Upper lobe of left lung (tissue), 4 donors: ENCODE measurements at regions not wholly inside any gene's neighbourhood (a gene's known extent, or its start where the extent isn't known, plus 50 kb on each side); places are given as distances from the start of the nearest gene placed in this dataset.

Source experiments
- POLR2AphosphoS5 ChIP-seq, 2 donors: sonication (generic); formaldehyde crosslinking; IDR thresholded peaks; one replicate each; pipeline ENCODE4 v1.5.1; 2017; ENCODE audit warnings: antibody characterized with exemption in 2 of 2
- TF ChIP-seq, protein P1 (sequence below), 6 experiments: fragments of 450-650 bp in 4 of 6; fragments of 200-600 bp in 2 of 6; sonication (generic) in 2 of 6; IDR thresholded peaks; one replicate each; pipeline ENCODE4 v1.5.1; 2016 to 2019; ENCODE audit warnings: antibody characterized with exemption in 6 of 6

DNA sequence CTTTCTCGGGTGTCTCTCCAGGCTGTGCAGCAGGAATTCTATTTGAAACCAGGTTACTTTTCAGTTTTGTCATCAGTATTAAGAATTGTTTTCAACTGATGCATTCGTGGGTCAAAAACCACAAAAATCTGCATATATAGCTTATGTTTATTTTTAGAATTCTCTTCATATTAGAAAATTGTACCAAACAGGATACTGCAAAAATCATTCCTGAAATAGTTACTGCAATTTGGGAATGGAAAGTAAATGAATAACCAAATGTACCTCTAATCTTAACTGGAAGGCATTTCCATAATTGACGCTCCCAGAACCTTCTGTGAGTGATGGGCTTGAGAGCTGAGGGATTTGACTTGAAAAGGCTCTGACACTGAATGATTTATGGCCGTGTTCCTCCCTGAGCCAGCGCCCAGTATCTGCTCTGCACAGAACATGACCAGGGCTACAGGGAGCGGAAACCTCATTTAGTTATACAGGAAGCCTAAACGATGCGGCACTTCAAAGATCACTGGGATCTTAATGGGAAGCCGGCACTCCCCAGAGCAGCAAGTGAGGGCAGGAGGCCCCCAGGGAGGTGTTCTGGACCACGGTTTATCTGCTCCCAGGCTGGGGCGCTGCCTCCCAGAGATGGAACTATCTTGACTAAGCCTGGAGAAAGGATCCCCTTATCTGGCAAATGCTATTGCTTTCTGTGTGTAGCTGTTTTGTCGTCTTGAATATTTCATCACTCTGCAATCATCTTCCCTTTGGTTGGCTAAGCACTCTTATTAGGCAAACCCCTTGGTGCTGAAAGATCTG is 446.0 kb downstream of the QKI start:
- TF ChIP-seq, protein P1, sequence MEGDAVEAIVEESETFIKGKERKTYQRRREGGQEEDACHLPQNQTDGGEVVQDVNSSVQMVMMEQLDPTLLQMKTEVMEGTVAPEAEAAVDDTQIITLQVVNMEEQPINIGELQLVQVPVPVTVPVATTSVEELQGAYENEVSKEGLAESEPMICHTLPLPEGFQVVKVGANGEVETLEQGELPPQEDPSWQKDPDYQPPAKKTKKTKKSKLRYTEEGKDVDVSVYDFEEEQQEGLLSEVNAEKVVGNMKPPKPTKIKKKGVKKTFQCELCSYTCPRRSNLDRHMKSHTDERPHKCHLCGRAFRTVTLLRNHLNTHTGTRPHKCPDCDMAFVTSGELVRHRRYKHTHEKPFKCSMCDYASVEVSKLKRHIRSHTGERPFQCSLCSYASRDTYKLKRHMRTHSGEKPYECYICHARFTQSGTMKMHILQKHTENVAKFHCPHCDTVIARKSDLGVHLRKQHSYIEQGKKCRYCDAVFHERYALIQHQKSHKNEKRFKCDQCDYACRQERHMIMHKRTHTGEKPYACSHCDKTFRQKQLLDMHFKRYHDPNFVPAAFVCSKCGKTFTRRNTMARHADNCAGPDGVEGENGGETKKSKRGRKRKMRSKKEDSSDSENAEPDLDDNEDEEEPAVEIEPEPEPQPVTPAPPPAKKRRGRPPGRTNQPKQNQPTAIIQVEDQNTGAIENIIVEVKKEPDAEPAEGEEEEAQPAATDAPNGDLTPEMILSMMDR (IDR thresholded peaks at IDR 0.05) = no peak
- TF ChIP-seq POLR2AphosphoS5 (IDR thresholded peaks at IDR 0.05) = no peak
